ENCODE measurements at regions not wholly inside any gene's neighbourhood (a gene's known extent, or its start where the extent isn't known, plus 50 kb on each side); places are given as distances from the start of the nearest gene placed in this dataset.

- Histone ChIP-seq H3K9me3 (ENCODE audit: severe bottlenecking) (no peaks in the 10 kb centered on the region), H3K4me1 (ENCODE audit: insufficient read depth, poor library complexity, severe bottlenecking) (no peaks in the 10 kb centered on the region), H3K27me3 (ENCODE audit: insufficient read depth, poor library complexity, severe bottlenecking) (no peaks in the 10 kb centered on the region), H3K36me3 (ENCODE audit: low read depth) (no peaks in the 10 kb centered on the region), H3K4me3 (ENCODE audit: severe bottlenecking) (no peak overlapping the region), H3K27ac (ENCODE audit: poor library complexity, severe bottlenecking) (no peak overlapping the region)
- ATAC-seq (ENCODE audit: low read depth) (no peak), DNase-seq (ENCODE audit: low spot score) (no peak)
- no peak for TF ChIP-seq CTCF (IDR thresholded peaks at IDR 0.05; ENCODE audit: poor library complexity, severe bottlenecking)
Observed at GRCh38 chr2:65922794-65923193, 490.4 kb upstream of the SPRED2 start.

GRCh38 chr2:65922030-65922429 lies 489.6 kb upstream of the SPRED2 start:
- H3K27ac ChIP-seq (ENCODE audit: poor library complexity, severe bottlenecking), result no peak overlapping the region
- H3K4me3 ChIP-seq (ENCODE audit: severe bottlenecking), result no peak overlapping the region
- no peaks in the 10 kb centered on the region for H3K4me1 ChIP-seq (ENCODE audit: insufficient read depth, poor library complexity, severe bottlenecking)
- TF ChIP-seq CTCF (IDR thresholded peaks at IDR 0.05; ENCODE audit: poor library complexity, severe bottlenecking), result no peak
- no peaks in the 10 kb centered on the region for H3K27me3 ChIP-seq (ENCODE audit: insufficient read depth, poor library complexity, severe bottlenecking)
- ATAC-seq (ENCODE audit: low read depth), result no peak
- DNase-seq (ENCODE audit: low spot score), result no peak
- no peaks in the 10 kb centered on the region for H3K9me3 ChIP-seq (ENCODE audit: severe bottlenecking)
- no peaks in the 10 kb centered on the region for H3K36me3 ChIP-seq (ENCODE audit: low read depth)

DNA sequence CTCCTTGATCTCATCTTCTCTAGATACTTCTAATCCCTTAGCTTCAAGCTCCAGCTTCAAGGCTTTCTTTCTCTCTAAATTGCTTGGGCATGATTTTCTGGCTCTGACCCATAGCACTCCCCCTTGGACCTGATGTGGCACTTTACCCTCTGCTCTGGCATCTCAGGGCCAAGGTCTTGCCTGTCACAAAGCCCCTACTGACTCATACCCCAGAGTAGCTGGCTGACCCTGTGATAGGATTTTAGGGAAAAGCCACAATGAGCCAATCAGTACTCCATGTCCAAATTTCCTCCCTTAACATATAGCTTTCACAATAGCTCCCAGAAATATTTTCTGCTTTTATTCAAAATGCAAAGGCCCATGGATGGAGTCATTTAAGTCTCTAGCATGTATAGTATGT lies 488.7 kb upstream of the SPRED2 start:
- DNase-seq (ENCODE audit: low spot score) (no peak), ATAC-seq (ENCODE audit: low read depth) (no peak)
- no peaks in the 10 kb centered on the region for H3K9me3 ChIP-seq (ENCODE audit: severe bottlenecking)
- H3K27ac ChIP-seq (ENCODE audit: poor library complexity, severe bottlenecking), result no peak overlapping the region
- H3K4me1 ChIP-seq (ENCODE audit: insufficient read depth, poor library complexity, severe bottlenecking), result no peaks in the 10 kb centered on the region
- no peaks in the 10 kb centered on the region for H3K27me3 ChIP-seq (ENCODE audit: insufficient read depth, poor library complexity, severe bottlenecking)
- TF ChIP-seq CTCF (IDR thresholded peaks at IDR 0.05; ENCODE audit: poor library complexity, severe bottlenecking), result no peak
- H3K4me3 ChIP-seq (ENCODE audit: severe bottlenecking), result no peak overlapping the region
- no peaks in the 10 kb centered on the region for H3K36me3 ChIP-seq (ENCODE audit: low read depth)

- Histone ChIP-seq H3K9me3 (ENCODE audit: severe bottlenecking) (no peaks in the 10 kb centered on the region), H3K27ac (ENCODE audit: poor library complexity, severe bottlenecking) (no peak overlapping the region), H3K4me1 (ENCODE audit: insufficient read depth, poor library complexity, severe bottlenecking) (no peaks in the 10 kb centered on the region), H3K36me3 (ENCODE audit: low read depth) (no peaks in the 10 kb centered on the region), H3K27me3 (ENCODE audit: insufficient read depth, poor library complexity, severe bottlenecking) (no peaks in the 10 kb centered on the region), H3K4me3 (ENCODE audit: severe bottlenecking) (no peak overlapping the region)
- no peak for ATAC-seq (ENCODE audit: low read depth)
- DNase-seq (ENCODE audit: low spot score), result no peak
- TF ChIP-seq CTCF (IDR thresholded peaks at IDR 0.05; ENCODE audit: poor library complexity, severe bottlenecking), result no peak
Observed at GRCh38 chr2:65920659-65921058, 488.3 kb upstream of the SPRED2 start.

- DNase-seq (ENCODE audit: low spot score), result no peak
- no peaks in the 10 kb centered on the region for H3K27me3 ChIP-seq (ENCODE audit: insufficient read depth, poor library complexity, severe bottlenecking)
- TF ChIP-seq CTCF (IDR thresholded peaks at IDR 0.05; ENCODE audit: poor library complexity, severe bottlenecking), result no peak
- H3K9me3 ChIP-seq (ENCODE audit: severe bottlenecking), result no peaks in the 10 kb centered on the region
- H3K4me3 ChIP-seq (ENCODE audit: severe bottlenecking), result no peak overlapping the region
- ATAC-seq (ENCODE audit: low read depth), result no peak
- no peaks in the 10 kb centered on the region for H3K4me1 ChIP-seq (ENCODE audit: insufficient read depth, poor library complexity, severe bottlenecking)
- no peak overlapping the region for H3K27ac ChIP-seq (ENCODE audit: poor library complexity, severe bottlenecking)
- no peaks in the 10 kb centered on the region for H3K36me3 ChIP-seq (ENCODE audit: low read depth)
Observed at GRCh38 chr2:65919550-65920188, 487.3 kb upstream of the SPRED2 start.

Measured in RWPE2 (cell line).